DND-41 (cell line): ENCODE measurements at regions not wholly inside any gene's neighbourhood (a gene's known extent, or its start where the extent isn't known, plus 50 kb on each side); places are given as distances from the start of the nearest gene placed in this dataset.

ENCODE experiments used
- CTCF ChIP-seq: IDR thresholded peaks from 2 replicates; pipeline ENCODE4 v1.5.1; 2012; ENCODE audit warnings: borderline replicate concordance, low read length, moderate library complexity, mild to moderate bottlenecking; ENCODE audit not compliant: poor library complexity, severe bottlenecking; ENCODE audit errors: extremely low read depth
- EZH2 ChIP-seq: IDR thresholded peaks from 3 replicates; pipeline ENCODE4 v1.6.1; 2012; ENCODE audit warnings: borderline replicate concordance, low read depth, mild to moderate bottlenecking, moderate library complexity, low read length, inconsistent platforms; ENCODE audit not compliant: severe bottlenecking

DNA sequence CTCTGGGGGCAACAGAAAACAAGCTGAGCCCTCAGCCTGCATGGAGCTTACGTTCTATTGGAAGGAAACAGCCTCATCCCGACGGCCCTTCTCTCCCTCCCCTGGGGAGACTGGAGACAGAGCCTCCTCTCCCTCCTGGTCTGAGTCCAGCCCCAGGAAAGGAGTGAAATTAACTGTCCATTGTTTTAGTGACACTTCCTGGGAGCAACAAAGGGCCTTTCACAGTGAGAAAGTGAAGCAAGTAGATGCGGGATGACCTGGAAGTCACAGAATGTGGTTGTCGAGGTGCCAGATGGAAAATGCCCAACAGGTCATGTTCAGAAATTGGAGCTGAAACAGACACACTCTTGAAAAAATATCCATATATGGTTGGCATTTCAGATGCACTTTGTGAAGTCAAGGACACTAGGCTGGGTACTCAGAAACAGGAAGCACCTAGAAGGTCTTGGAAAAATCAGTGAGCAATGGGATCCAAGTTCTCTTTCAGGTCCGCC lies 77.8 kb downstream of the TFAP2C start:
- TF ChIP-seq CTCF (no peak), EZH2 (no peak)
